Keratinocyte (primary cell): ENCODE measurements at regions not wholly inside any gene's neighbourhood (a gene's known extent, or its start where the extent isn't known, plus 50 kb on each side); places are given as distances from the start of the nearest gene placed in this dataset.

Experiments used
- DNase-seq: peaks from one replicate; pipeline ENCODE4 v3.0.0-alpha.2; 2011; ENCODE audit warnings: low read depth, missing footprints, low spot score
- FAIRE-seq: peaks from 2 replicates; lab custom pipeline; 2011; peaks lifted over from hg19 to GRCh38; lab: Jason Lieb, UNC
- H2AFZ ChIP-seq: 2 replicates; pipeline ENCODE4 v1.6.0; 2012; ENCODE audit warnings: low read length, control low read depth, inconsistent platforms; ENCODE audit not compliant: control insufficient read depth
- H3K27ac ChIP-seq: 2 replicates; pipeline ENCODE4 v1.5.1; 2011; ENCODE audit warnings: low read length; ENCODE audit not compliant: control insufficient read depth, insufficient read depth
- H3K27me3 ChIP-seq: 3 replicates; pipeline ENCODE4 v1.6.0; 2011; ENCODE audit warnings: low read length; ENCODE audit not compliant: control insufficient read depth, insufficient read depth; ENCODE audit errors: extremely low read depth
- H3K36me3 ChIP-seq, 2 experiments: 2 replicates in 1 of 2; 3 replicates in 1 of 2; pipeline ENCODE4 v1.5.1; 2011; ENCODE audit warnings: low read length in 2 of 2, mild to moderate bottlenecking in 1 of 2; ENCODE audit not compliant: control insufficient read depth in 2 of 2, insufficient read depth in 2 of 2; ENCODE audit errors: extremely low read depth in 1 of 2
- H3K4me1 ChIP-seq: 3 replicates; pipeline ENCODE4 v1.5.1; 2011; ENCODE audit warnings: low read length; ENCODE audit not compliant: control insufficient read depth, insufficient read depth; ENCODE audit errors: extremely low read depth
- H3K4me2 ChIP-seq: 3 replicates; pipeline ENCODE4 v1.6.0; 2011; ENCODE audit warnings: low read depth, low read length; ENCODE audit not compliant: control insufficient read depth, insufficient read depth; ENCODE audit errors: extremely low read depth
- H3K4me3 ChIP-seq, 3 experiments: fragments of 200-600 bp in 1 of 3; sonication (generic) in 1 of 3; 2 replicates in 2 of 3; 3 replicates in 1 of 3; pipeline ENCODE4 v1.5.1; 2011 to 2016; ENCODE audit warnings: low read length in 3 of 3, mild to moderate bottlenecking in 3 of 3, control low read depth in 2 of 3, inconsistent platforms in 1 of 3, low read depth in 1 of 3, mixed read lengths in 1 of 3, mixed run types in 1 of 3, moderate library complexity in 1 of 3; ENCODE audit not compliant: control insufficient read depth in 2 of 3, insufficient read depth in 2 of 3; ENCODE audit errors: extremely low read depth in 1 of 3
- H3K79me2 ChIP-seq: 2 replicates; pipeline ENCODE4 v1.6.0; 2012; ENCODE audit warnings: low read length; ENCODE audit not compliant: control insufficient read depth, insufficient read depth
- H3K9ac ChIP-seq: 3 replicates; pipeline ENCODE4 v1.6.0; 2011; ENCODE audit warnings: low read length; ENCODE audit not compliant: control insufficient read depth, insufficient read depth; ENCODE audit errors: extremely low read depth
- H3K9me1 ChIP-seq: 3 replicates; pipeline ENCODE4 v1.6.0; 2011; ENCODE audit warnings: low read length; ENCODE audit not compliant: control insufficient read depth, insufficient read depth; ENCODE audit errors: extremely low read depth
- H3K9me3 ChIP-seq: 2 replicates; pipeline ENCODE4 v1.5.1; 2012; ENCODE audit warnings: low read depth, low read length; ENCODE audit not compliant: control insufficient read depth
- H4K20me1 ChIP-seq: 3 replicates; pipeline ENCODE4 v1.6.0; 2011; ENCODE audit warnings: low read length; ENCODE audit not compliant: control insufficient read depth, insufficient read depth; ENCODE audit errors: extremely low read depth
- CTCF ChIP-seq, 3 experiments: IDR thresholded peaks in 1 of 3; conservative IDR thresholded peaks in 1 of 3; optimal IDR thresholded peaks in 1 of 3; 2 replicates in 2 of 3; 3 replicates in 1 of 3; pipeline versions ENCODE3 to v1.5.1; 2011; ENCODE audit warnings: low read length in 3 of 3, mild to moderate bottlenecking in 3 of 3, moderate library complexity in 2 of 3, control low read depth in 1 of 3, inconsistent platforms in 1 of 3; ENCODE audit not compliant: insufficient read depth in 2 of 3; ENCODE audit errors: extremely low read depth in 1 of 3
- EZH2 ChIP-seq: IDR thresholded peaks from one replicate; pipeline ENCODE4 v1.6.1; 2012; ENCODE audit warnings: inconsistent platforms, mild to moderate bottlenecking, low read length, moderate library complexity
- dilution Hi-C: fragments of 300-500 bp; cut with MboI; formaldehyde crosslinking; loops from one replicate; pipeline ENCODE4 v1.7.0; 2020; ENCODE audit warnings: low sequenced_read_pairs; ENCODE audit not compliant: extremely low pct_ligation_motif_present

GRCh38 chrX:114251575-114251974 is 332.3 kb upstream of the HTR2C start:
- no peak overlapping the region for H3K4me2 ChIP-seq
- H3K4me3 ChIP-seq = no peak overlapping the region
- no peak overlapping the region for H3K27ac ChIP-seq
- DNase-seq (no peak), FAIRE-seq (no peak)
- no peaks in the 10 kb centered on the region for H3K9me1 ChIP-seq
- H3K27me3 ChIP-seq = no peaks in the 10 kb centered on the region
- H3K9me3 ChIP-seq = no peaks in the 10 kb centered on the region
- H3K36me3 ChIP-seq = no peaks in the 10 kb centered on the region
- H3K79me2 ChIP-seq = no peaks in the 10 kb centered on the region
- H3K9ac ChIP-seq = no peak overlapping the region
- TF ChIP-seq CTCF (optimal IDR thresholded peaks at IDR 0.05 in 1 of 3, IDR thresholded peaks at IDR 0.05 in 1 of 3, conservative IDR thresholded peaks at IDR 0.05 in 1 of 3; ENCODE audit: extremely low read depth in 1 of 3, insufficient read depth in 2 of 3, low read length in 3 of 3) = no peak
- no peak for TF ChIP-seq EZH2
- H3K4me1 ChIP-seq = no peaks in the 10 kb centered on the region
- dilution Hi-C loops = no loop called here
- no peaks in the 10 kb centered on the region for H4K20me1 ChIP-seq
- no peak overlapping the region for H2AFZ ChIP-seq

GRCh38 chrX:114221445-114221844 is 362.4 kb upstream of the HTR2C start:
- no peak for DNase-seq
- H3K4me2 ChIP-seq = no peak overlapping the region
- no peak overlapping the region for H3K9ac ChIP-seq
- H4K20me1 ChIP-seq = no peaks in the 10 kb centered on the region
- H3K27me3 ChIP-seq = no peaks in the 10 kb centered on the region
- no peak for FAIRE-seq
- no peaks in the 10 kb centered on the region for H3K36me3 ChIP-seq
- dilution Hi-C loops = no loop called here
- H3K79me2 ChIP-seq = no peaks in the 10 kb centered on the region
- H3K27ac ChIP-seq = no peak overlapping the region
- H3K9me3 ChIP-seq = no peaks in the 10 kb centered on the region
- TF ChIP-seq CTCF (optimal IDR thresholded peaks at IDR 0.05 in 1 of 3, IDR thresholded peaks at IDR 0.05 in 1 of 3, conservative IDR thresholded peaks at IDR 0.05 in 1 of 3; ENCODE audit: extremely low read depth in 1 of 3, insufficient read depth in 2 of 3, low read length in 3 of 3) = no peak
- no peak for TF ChIP-seq EZH2
- H3K4me3 ChIP-seq = no peak overlapping the region
- H3K4me1 ChIP-seq = no peaks in the 10 kb centered on the region
- no peak overlapping the region for H2AFZ ChIP-seq
- no peaks in the 10 kb centered on the region for H3K9me1 ChIP-seq
